ENCODE measurements at regions not wholly inside any gene's neighbourhood (a gene's known extent, or its start where the extent isn't known, plus 50 kb on each side); places are given as distances from the start of the nearest gene placed in this dataset.

- TF ChIP-seq POLR2A (IDR thresholded peaks at IDR 0.05; ENCODE audit: low read length): no peak
- no peak for TF ChIP-seq GATA1 (IDR thresholded peaks at IDR 0.05; ENCODE audit: low read depth, low read length)
Observed at GRCh38 chr15:69940441-69941300, 157.0 kb downstream of the TLE3 start.
